ENCODE measurements at regions not wholly inside any gene's neighbourhood (a gene's known extent, or its start where the extent isn't known, plus 50 kb on each side); places are given as distances from the start of the nearest gene placed in this dataset.
"Not testable (repeated sequence)": the region's sequence is repeated elsewhere in the genome, so short reads cannot be mapped to it uniquely, and the experiment has no call there.

GRCh38 chrX:88990882-88991582 lies 244.0 kb downstream of the CPXCR1 start:
- H3K27ac ChIP-seq (ENCODE audit: low read depth, low read length) = no peak overlapping the region
- Mint-ChIP-seq H3K36me3 (no peaks in the 10 kb centered on the region), H3K4me3 (no peak overlapping the region), H3K27ac (no peak overlapping the region), H3K27me3 (no peaks in the 10 kb centered on the region), H3K4me1 (no peaks in the 10 kb centered on the region), H3K9me3 (peaks cover 0 to 2% (median 0%) of the 10 kb centered on the region in 11 donors)
- CTCF ChIA-PET = no interaction called here
- ATAC-seq (no peak), DNase-seq (no peak)
- H3K27me3 ChIP-seq (ENCODE audit: control insufficient read depth in 2 of 2, insufficient read depth in 2 of 2, low read length in 2 of 2) = no peaks in the 10 kb centered on the region
- H3K4me3 ChIP-seq (ENCODE audit: low read length) = no peak overlapping the region
- H3K4me1 ChIP-seq (ENCODE audit: control insufficient read depth in 2 of 2, insufficient read depth in 2 of 2, low read length in 2 of 2) = no peaks in the 10 kb centered on the region
- H3K36me3 ChIP-seq (ENCODE audit: control insufficient read depth in 2 of 3, insufficient read depth in 3 of 3, low read length in 3 of 3) = no peaks in the 10 kb centered on the region
- POLR2A ChIA-PET = no interaction called here
- H3K9me3 ChIP-seq (ENCODE audit: control insufficient read depth in 2 of 3, low read length in 3 of 3) = no peaks in the 10 kb centered on the region
- intact Hi-C loops (cut with micrococcal nuclease) = no loop called here

- H3K27me3 ChIP-seq (ENCODE audit: control insufficient read depth in 2 of 2, insufficient read depth in 2 of 2, low read length in 2 of 2) = no peaks in the 10 kb centered on the region
- Mint-ChIP-seq H3K27me3 (no peaks in the 10 kb centered on the region), H3K27ac (no peak overlapping the region), H3K4me1 (no peaks in the 10 kb centered on the region), H3K9me3 (peaks cover 0 to 2% (median 0%) of the 10 kb centered on the region in 11 donors), H3K36me3 (no peaks in the 10 kb centered on the region), H3K4me3 (no peak overlapping the region)
- no peak overlapping the region for H3K27ac ChIP-seq (ENCODE audit: low read depth, low read length)
- H3K4me3 ChIP-seq (ENCODE audit: low read length) = no peak overlapping the region
- intact Hi-C loops (cut with micrococcal nuclease) = no loop called here
- no peaks in the 10 kb centered on the region for H3K9me3 ChIP-seq (ENCODE audit: control insufficient read depth in 2 of 3, low read length in 3 of 3)
- ATAC-seq (no peak), DNase-seq (no peak)
- H3K36me3 ChIP-seq (ENCODE audit: control insufficient read depth in 2 of 3, insufficient read depth in 3 of 3, low read length in 3 of 3) = no peaks in the 10 kb centered on the region
- CTCF ChIA-PET = no interaction called here
- POLR2A ChIA-PET = no interaction called here
- no peaks in the 10 kb centered on the region for H3K4me1 ChIP-seq (ENCODE audit: control insufficient read depth in 2 of 2, insufficient read depth in 2 of 2, low read length in 2 of 2)
Observed at GRCh38 chrX:88991583-88992132, 244.6 kb downstream of the CPXCR1 start.

- Mint-ChIP-seq H3K36me3 (no peaks in the 10 kb centered on the region), H3K27ac (no peak overlapping the region), H3K27me3 (no peaks in the 10 kb centered on the region), H3K4me1 (no peaks in the 10 kb centered on the region), H3K9me3 (peaks cover 0 to 6% (median 0%) of the 10 kb centered on the region in 11 donors), H3K4me3 (no peak overlapping the region)
- Histone ChIP-seq H3K27ac (ENCODE audit: low read depth, low read length) (no peak overlapping the region), H3K9me3 (ENCODE audit: control insufficient read depth in 2 of 3, low read length in 3 of 3) (no peaks in the 10 kb centered on the region), H3K36me3 (ENCODE audit: control insufficient read depth in 2 of 3, insufficient read depth in 3 of 3, low read length in 3 of 3) (no peaks in the 10 kb centered on the region), H3K27me3 (ENCODE audit: control insufficient read depth in 2 of 2, insufficient read depth in 2 of 2, low read length in 2 of 2) (no peaks in the 10 kb centered on the region), H3K4me3 (ENCODE audit: low read length) (no peak overlapping the region), H3K4me1 (ENCODE audit: control insufficient read depth in 2 of 2, insufficient read depth in 2 of 2, low read length in 2 of 2) (no peaks in the 10 kb centered on the region)
- CTCF ChIA-PET = no interaction called here
- no peak for DNase-seq
- POLR2A ChIA-PET = no interaction called here
- intact Hi-C loops (cut with micrococcal nuclease) = no loop called here
- ATAC-seq = no peak
Observed at GRCh38 chrX:89021964-89022363, 274.9 kb downstream of the CPXCR1 start.

GRCh38 chrX:89033723-89034122 lies 286.7 kb downstream of the CPXCR1 start:
- intact Hi-C loops (cut with micrococcal nuclease) = no loop called here
- no peaks in the 10 kb centered on the region for H3K9me3 ChIP-seq (ENCODE audit: control insufficient read depth in 2 of 3, low read length in 3 of 3)
- H3K27ac ChIP-seq (ENCODE audit: low read depth, low read length) = no peak overlapping the region
- no peak overlapping the region for H3K4me3 Mint-ChIP-seq
- H3K9me3 Mint-ChIP-seq = peaks cover 0 to 5% (median 2%) of the 10 kb centered on the region in 11 donors
- H3K36me3 ChIP-seq (ENCODE audit: control insufficient read depth in 2 of 3, insufficient read depth in 3 of 3, low read length in 3 of 3) = no peaks in the 10 kb centered on the region
- CTCF ChIA-PET = no interaction called here
- no peaks in the 10 kb centered on the region for H3K27me3 Mint-ChIP-seq
- H3K4me1 ChIP-seq (ENCODE audit: control insufficient read depth in 2 of 2, insufficient read depth in 2 of 2, low read length in 2 of 2) = no peaks in the 10 kb centered on the region
- ATAC-seq = no peak
- DNase-seq = no peak
- POLR2A ChIA-PET = no interaction called here
- no peak overlapping the region for H3K4me3 ChIP-seq (ENCODE audit: low read length)
- no peaks in the 10 kb centered on the region for H3K4me1 Mint-ChIP-seq
- H3K36me3 Mint-ChIP-seq = no peaks in the 10 kb centered on the region
- no peak overlapping the region for H3K27ac Mint-ChIP-seq
- no peaks in the 10 kb centered on the region for H3K27me3 ChIP-seq (ENCODE audit: control insufficient read depth in 2 of 2, insufficient read depth in 2 of 2, low read length in 2 of 2)

GRCh38 chrX:89034679-89035078 lies 287.7 kb downstream of the CPXCR1 start:
- Histone ChIP-seq H3K9me3 (ENCODE audit: control insufficient read depth in 2 of 3, low read length in 3 of 3) (no peaks in the 10 kb centered on the region), H3K4me3 (ENCODE audit: low read length) (no peak overlapping the region), H3K27me3 (ENCODE audit: control insufficient read depth in 2 of 2, insufficient read depth in 2 of 2, low read length in 2 of 2) (no peaks in the 10 kb centered on the region), H3K4me1 (ENCODE audit: control insufficient read depth in 2 of 2, insufficient read depth in 2 of 2, low read length in 2 of 2) (no peaks in the 10 kb centered on the region), H3K36me3 (ENCODE audit: control insufficient read depth in 2 of 3, insufficient read depth in 3 of 3, low read length in 3 of 3) (no peaks in the 10 kb centered on the region), H3K27ac (ENCODE audit: low read depth, low read length) (no peak overlapping the region)
- intact Hi-C loops (cut with micrococcal nuclease) = no loop called here
- no peak for ATAC-seq
- no peak overlapping the region for H3K4me3 Mint-ChIP-seq
- DNase-seq = no peak
- peaks cover 0 to 5% (median 2%) of the 10 kb centered on the region in 11 donors for H3K9me3 Mint-ChIP-seq
- POLR2A ChIA-PET = no interaction called here
- no peaks in the 10 kb centered on the region for H3K27me3 Mint-ChIP-seq
- CTCF ChIA-PET = no interaction called here
- no peaks in the 10 kb centered on the region for H3K4me1 Mint-ChIP-seq
- H3K36me3 Mint-ChIP-seq = no peaks in the 10 kb centered on the region
- H3K27ac Mint-ChIP-seq = no peak overlapping the region

GRCh38 chrX:89053223-89053622 lies 306.2 kb downstream of the CPXCR1 start:
- H3K36me3 Mint-ChIP-seq = no peaks in the 10 kb centered on the region
- no peak overlapping the region for H3K4me3 ChIP-seq (ENCODE audit: low read length)
- H3K36me3 ChIP-seq (ENCODE audit: control insufficient read depth in 2 of 3, insufficient read depth in 3 of 3, low read length in 3 of 3) = no peaks in the 10 kb centered on the region
- no peak for ATAC-seq
- H3K4me1 Mint-ChIP-seq = no peaks in the 10 kb centered on the region
- no peaks in the 10 kb centered on the region for H3K9me3 ChIP-seq (ENCODE audit: control insufficient read depth in 2 of 3, low read length in 3 of 3)
- no peak for DNase-seq
- intact Hi-C loops (cut with micrococcal nuclease) = no loop called here
- H3K9me3 Mint-ChIP-seq = peaks cover 0 to 4% (median 0%) of the 10 kb centered on the region in 11 donors
- H3K4me1 ChIP-seq (ENCODE audit: control insufficient read depth in 2 of 2, insufficient read depth in 2 of 2, low read length in 2 of 2) = no peaks in the 10 kb centered on the region
- no peaks in the 10 kb centered on the region for H3K27me3 Mint-ChIP-seq
- CTCF ChIA-PET = no interaction called here
- H3K27ac Mint-ChIP-seq = no peak overlapping the region
- POLR2A ChIA-PET = no interaction called here
- H3K4me3 Mint-ChIP-seq = no peak overlapping the region
- no peak overlapping the region for H3K27ac ChIP-seq (ENCODE audit: low read depth, low read length)
- H3K27me3 ChIP-seq (ENCODE audit: control insufficient read depth in 2 of 2, insufficient read depth in 2 of 2, low read length in 2 of 2) = no peaks in the 10 kb centered on the region

- POLR2A ChIA-PET, ATAC-seq: not testable (repeated sequence)
Observed at GRCh38 chrX:89099587-89099986, 352.6 kb downstream of the CPXCR1 start.

More at GRCh38 chrX:89099587-89099986, 352.6 kb downstream of the CPXCR1 start:
- H3K4me1 ChIP-seq (ENCODE audit: control insufficient read depth in 2 of 2, insufficient read depth in 2 of 2, low read length in 2 of 2); DNase-seq; H3K27ac ChIP-seq (ENCODE audit: low read depth, low read length); H3K27me3 ChIP-seq (ENCODE audit: control insufficient read depth in 2 of 2, insufficient read depth in 2 of 2, low read length in 2 of 2); H3K36me3 Mint-ChIP-seq; H3K27me3 Mint-ChIP-seq; intact Hi-C loops (cut with micrococcal nuclease); H3K36me3 ChIP-seq (ENCODE audit: control insufficient read depth in 2 of 3, insufficient read depth in 3 of 3, low read length in 3 of 3); H3K4me3 ChIP-seq (ENCODE audit: low read length); H3K4me3 Mint-ChIP-seq; H3K9me3 ChIP-seq (ENCODE audit: control insufficient read depth in 2 of 3, low read length in 3 of 3); H3K4me1 Mint-ChIP-seq; H3K27ac Mint-ChIP-seq: not testable (repeated sequence)
- CTCF ChIA-PET = interaction anchor here (0.6 kb wide), 1 partner anchor 42 kb away, joined by 3 read pairs; no protein-coding TSS in a partner anchor
- H3K9me3 Mint-ChIP-seq = peaks cover 0 to 26% (median 2%) of the 10 kb centered on the region in 11 donors

Data from naive thymus-derived CD4-positive, alpha-beta T cell (primary cell).